Loucy (cell line): ENCODE measurements at regions not wholly inside any gene's neighbourhood (a gene's known extent, or its start where the extent isn't known, plus 50 kb on each side); places are given as distances from the start of the nearest gene placed in this dataset.

Experiments used
- H2AFZ ChIP-seq: fragments of 200-600 bp; sonication (generic); 2 replicates; pipeline ENCODE4 v1.6.0; 2016; ENCODE audit warnings: antibody characterized with exemption, mild to moderate bottlenecking, low read length, moderate library complexity
- H3F3A ChIP-seq: fragments of 200-600 bp; 2 replicates; pipeline ENCODE4 v1.6.0; 2016; ENCODE audit warnings: antibody characterized with exemption, low read depth, mild to moderate bottlenecking
- H3K27me3 ChIP-seq: fragments of 200-600 bp; sonication (generic); 2 replicates; pipeline ENCODE4 v1.6.1; 2014; ENCODE audit warnings: low read length, mild to moderate bottlenecking; ENCODE audit not compliant: insufficient read depth, poor library complexity, severe bottlenecking
- H3K36me3 ChIP-seq: fragments of 200-600 bp; sonication (generic); 2 replicates; pipeline ENCODE4 v1.6.1; 2016; ENCODE audit warnings: low read length; ENCODE audit not compliant: insufficient read depth
- H3K4me1 ChIP-seq: fragments of 200-600 bp; sonication (generic); 2 replicates; pipeline ENCODE4 v1.5.1; 2014; ENCODE audit warnings: low read length, mild to moderate bottlenecking; ENCODE audit not compliant: insufficient read depth, poor library complexity, severe bottlenecking
- H3K4me2 ChIP-seq: fragments of 200-600 bp; sonication (generic); 2 replicates; pipeline ENCODE4 v1.6.0; 2014; ENCODE audit warnings: antibody characterized with exemption, low read length, low read depth, mild to moderate bottlenecking; ENCODE audit not compliant: poor library complexity, severe bottlenecking
- H3K4me3 ChIP-seq: fragments of 200-600 bp; sonication (generic); 2 replicates; pipeline ENCODE4 v1.5.1; 2014; ENCODE audit warnings: low read length, mild to moderate bottlenecking, mixed read lengths; ENCODE audit not compliant: poor library complexity, severe bottlenecking
- H3K79me2 ChIP-seq: fragments of 200-600 bp; sonication (generic); 2 replicates; pipeline ENCODE4 v1.6.1; 2014; ENCODE audit warnings: low read length; ENCODE audit not compliant: insufficient read depth
- H3K9ac ChIP-seq: fragments of 200-600 bp; sonication (generic); 2 replicates; pipeline ENCODE4 v1.6.0; 2014; ENCODE audit warnings: mild to moderate bottlenecking, low read depth, low read length, moderate library complexity; ENCODE audit not compliant: poor library complexity, severe bottlenecking
- H3K9me2 ChIP-seq: fragments of 200-600 bp; sonication (generic); replicated peaks from 2 replicates; pipeline ENCODE4 v1.6.1; 2016; ENCODE audit warnings: low read depth, low read length, mixed read lengths
- H3K9me3 ChIP-seq: fragments of 200-600 bp; sonication (generic); 2 replicates; pipeline ENCODE4 v1.6.1; 2014; ENCODE audit warnings: mild to moderate bottlenecking, antibody characterized with exemption, low read length, low read depth; ENCODE audit not compliant: insufficient read depth
- H4K20me1 ChIP-seq: fragments of 200-600 bp; sonication (generic); 2 replicates; pipeline ENCODE4 v1.6.0; 2014; ENCODE audit warnings: antibody characterized with exemption, low read length, mild to moderate bottlenecking; ENCODE audit not compliant: insufficient read depth, poor library complexity, severe bottlenecking
- EZH2phosphoT487 ChIP-seq: fragments of 200-600 bp; IDR thresholded peaks from 2 replicates; pipeline ENCODE4 v1.6.1; 2018; ENCODE audit warnings: antibody characterized with exemption, mild to moderate bottlenecking, moderate library complexity, borderline replicate concordance
- TF ChIP-seq, protein P1 (sequence below): fragments of 200-600 bp; sonication (generic); conservative IDR thresholded peaks from 2 replicates; pipeline ENCODE4 v1.5.1; 2014; ENCODE audit warnings: mild to moderate bottlenecking, antibody characterized with exemption, low read length

DNA sequence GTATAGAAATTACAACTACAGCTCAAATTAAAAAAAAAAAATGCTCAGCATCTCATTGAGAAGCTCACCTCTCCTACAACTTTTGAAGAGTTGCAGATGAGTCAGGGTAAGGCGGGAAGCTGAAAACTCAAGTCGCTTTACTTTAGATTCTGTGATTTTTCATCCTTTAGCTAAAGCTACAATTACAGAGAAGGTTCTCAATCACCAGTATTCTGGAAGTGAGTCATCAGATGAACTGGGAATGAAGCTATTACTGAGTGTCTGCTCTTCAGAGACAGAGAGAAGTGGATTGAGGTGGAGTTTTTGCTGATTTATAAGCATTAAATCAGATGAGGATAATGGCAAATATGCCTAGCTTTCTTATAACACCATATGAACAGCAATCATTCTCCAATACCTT lies 91.9 kb downstream of the TFAP2A start:
- H3K4me3 ChIP-seq = no peak overlapping the region
- no peaks in the 10 kb centered on the region for H3K9me2 ChIP-seq
- H3K36me3 ChIP-seq = no peaks in the 10 kb centered on the region
- TF ChIP-seq, protein P1, sequence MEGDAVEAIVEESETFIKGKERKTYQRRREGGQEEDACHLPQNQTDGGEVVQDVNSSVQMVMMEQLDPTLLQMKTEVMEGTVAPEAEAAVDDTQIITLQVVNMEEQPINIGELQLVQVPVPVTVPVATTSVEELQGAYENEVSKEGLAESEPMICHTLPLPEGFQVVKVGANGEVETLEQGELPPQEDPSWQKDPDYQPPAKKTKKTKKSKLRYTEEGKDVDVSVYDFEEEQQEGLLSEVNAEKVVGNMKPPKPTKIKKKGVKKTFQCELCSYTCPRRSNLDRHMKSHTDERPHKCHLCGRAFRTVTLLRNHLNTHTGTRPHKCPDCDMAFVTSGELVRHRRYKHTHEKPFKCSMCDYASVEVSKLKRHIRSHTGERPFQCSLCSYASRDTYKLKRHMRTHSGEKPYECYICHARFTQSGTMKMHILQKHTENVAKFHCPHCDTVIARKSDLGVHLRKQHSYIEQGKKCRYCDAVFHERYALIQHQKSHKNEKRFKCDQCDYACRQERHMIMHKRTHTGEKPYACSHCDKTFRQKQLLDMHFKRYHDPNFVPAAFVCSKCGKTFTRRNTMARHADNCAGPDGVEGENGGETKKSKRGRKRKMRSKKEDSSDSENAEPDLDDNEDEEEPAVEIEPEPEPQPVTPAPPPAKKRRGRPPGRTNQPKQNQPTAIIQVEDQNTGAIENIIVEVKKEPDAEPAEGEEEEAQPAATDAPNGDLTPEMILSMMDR = no peak
- no peak for TF ChIP-seq EZH2phosphoT487
- H3K9ac ChIP-seq = no peak overlapping the region
- no peaks in the 10 kb centered on the region for H3K4me1 ChIP-seq
- 0 out of 2 replicates have a peak, but pooled peaks cover 3% of the 10 kb centered on the region for H3K9me3 ChIP-seq
- H3K79me2 ChIP-seq = no peaks in the 10 kb centered on the region
- H2AFZ ChIP-seq = no peak overlapping the region
- H4K20me1 ChIP-seq = no peaks in the 10 kb centered on the region
- H3K4me2 ChIP-seq = no peak overlapping the region
- H3F3A ChIP-seq = no peaks in the 10 kb centered on the region
- H3K27me3 ChIP-seq = no peaks in the 10 kb centered on the region

DNA sequence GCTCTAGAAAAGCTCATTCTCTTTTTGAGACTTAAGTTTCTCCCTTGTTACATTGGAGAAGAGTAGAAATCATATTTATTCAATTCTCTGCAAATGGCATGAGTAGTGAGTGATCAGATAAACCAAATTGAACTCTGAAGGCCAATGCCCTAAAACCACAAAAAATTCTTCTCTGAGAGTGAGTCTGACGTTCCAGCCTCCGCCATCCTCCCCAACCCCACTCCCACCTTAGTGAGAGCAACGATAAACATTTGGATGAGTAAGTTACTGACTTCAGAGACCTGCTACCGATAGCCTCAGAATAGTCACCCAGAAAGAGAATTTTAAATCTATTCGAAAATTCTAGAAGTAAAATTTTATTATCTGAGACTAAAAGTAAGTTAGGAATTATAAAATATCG lies 94.6 kb downstream of the TFAP2A start:
- H3K36me3 ChIP-seq = no peaks in the 10 kb centered on the region
- no peak for TF ChIP-seq EZH2phosphoT487
- TF ChIP-seq, protein P1 = no peak

DNA sequence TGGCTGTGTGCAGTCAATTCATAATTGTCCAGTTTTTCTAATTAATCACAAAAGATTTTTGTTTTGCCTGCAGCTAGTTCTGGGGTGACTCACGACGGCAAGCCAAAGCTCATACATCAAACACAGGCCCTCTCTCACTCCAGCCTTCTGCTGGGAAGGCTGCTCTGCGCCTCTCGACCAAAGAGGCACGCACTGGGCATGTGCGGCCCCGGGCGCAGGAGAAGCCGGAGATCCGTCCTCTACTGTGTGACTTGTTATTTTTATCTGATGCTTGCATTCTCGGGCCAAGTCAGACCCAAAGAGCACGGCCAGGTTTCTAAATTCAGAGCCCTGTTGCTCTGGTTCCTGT lies 98.5 kb downstream of the TFAP2A start:
- no peaks in the 10 kb centered on the region for H3K9me2 ChIP-seq
- H3F3A ChIP-seq = no peaks in the 10 kb centered on the region
- H2AFZ ChIP-seq = no peak overlapping the region
- H3K4me2 ChIP-seq = no peak overlapping the region
- no peaks in the 10 kb centered on the region for H3K9me3 ChIP-seq
- H3K36me3 ChIP-seq = no peaks in the 10 kb centered on the region
- H3K27me3 ChIP-seq = no peaks in the 10 kb centered on the region
- no peak overlapping the region for H3K4me3 ChIP-seq
- no peak overlapping the region for H3K9ac ChIP-seq
- no peaks in the 10 kb centered on the region for H3K4me1 ChIP-seq
- TF ChIP-seq EZH2phosphoT487 = no peak
- TF ChIP-seq, protein P1 = no peak
- H3K79me2 ChIP-seq = no peaks in the 10 kb centered on the region
- no peaks in the 10 kb centered on the region for H4K20me1 ChIP-seq

More for the DNA sequence above, 94.6 kb downstream of the TFAP2A start:
- Histone ChIP-seq H3F3A (no peaks in the 10 kb centered on the region), H3K79me2 (no peaks in the 10 kb centered on the region), H3K9me2 (no peaks in the 10 kb centered on the region), H4K20me1 (no peaks in the 10 kb centered on the region), H3K4me3 (no peak overlapping the region), H3K4me1 (no peaks in the 10 kb centered on the region), H2AFZ (no peak overlapping the region), H3K9ac (no peak overlapping the region), H3K4me2 (no peak overlapping the region), H3K9me3 (no peaks in the 10 kb centered on the region), H3K27me3 (no peaks in the 10 kb centered on the region)
